ENCODE measurements at regions not wholly inside any gene's neighbourhood (a gene's known extent, or its start where the extent isn't known, plus 50 kb on each side); places are given as distances from the start of the nearest gene placed in this dataset.

DNA sequence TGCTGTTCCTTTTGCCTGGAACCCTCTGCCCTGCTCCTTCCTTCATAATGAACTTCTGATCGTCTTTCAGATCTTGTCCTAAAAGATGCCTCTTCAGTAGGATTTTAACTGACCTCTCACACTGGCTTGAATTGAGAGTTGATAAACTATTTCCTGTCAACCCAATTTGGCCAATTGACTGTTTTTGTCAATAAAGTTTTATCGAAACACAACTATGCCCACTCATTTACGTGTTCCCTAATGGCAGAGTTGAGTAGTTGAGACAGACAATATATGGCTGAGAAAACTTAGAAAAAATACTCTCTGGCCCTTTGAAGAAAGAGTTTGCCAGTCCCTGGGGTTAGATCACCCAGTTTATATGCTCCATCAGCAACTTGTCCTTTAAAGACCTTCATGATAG lies 171.7 kb upstream of the TBX3 start:
- 69% methylated on average over 3 of the region's 3 CpGs for whole genome bisulfite sequencing (ENCODE audit: low lambda C conversion rate)
- POLR2A ChIA-PET, result no interaction called here
- no peaks in the 10 kb centered on the region for H3K79me2 ChIP-seq (ENCODE audit: insufficient read depth)
- no peak overlapping the region for H3K4me3 ChIP-seq (ENCODE audit: low read depth in 2 of 2, low read length in 1 of 2)
- H3K36me3 ChIP-seq (replicated peaks in 1 of 2; ENCODE audit: control insufficient read depth in 1 of 2, insufficient read depth in 2 of 2, low read length in 1 of 2), result no peaks in the 10 kb centered on the region
- no peak overlapping the region for H3K9ac ChIP-seq
- no peak for DNase-seq
- no peaks in the 10 kb centered on the region for H3K4me1 ChIP-seq (ENCODE audit: control insufficient read depth in 1 of 2, insufficient read depth in 2 of 2, low read depth in 1 of 2, low read length in 1 of 2)
- no peak overlapping the region for H2AFZ ChIP-seq (ENCODE audit: low read depth)
- no peak overlapping the region for H3K27ac ChIP-seq (ENCODE audit: low read depth in 2 of 2, low read length in 1 of 2)
- CTCF ChIA-PET, result no interaction called here
- no peaks in the 10 kb centered on the region for H3K9me3 ChIP-seq
- no peak for TF ChIP-seq NFIC (IDR thresholded peaks at IDR 0.05; ENCODE audit: borderline replicate concordance)
- TF ChIP-seq, protein P1, sequence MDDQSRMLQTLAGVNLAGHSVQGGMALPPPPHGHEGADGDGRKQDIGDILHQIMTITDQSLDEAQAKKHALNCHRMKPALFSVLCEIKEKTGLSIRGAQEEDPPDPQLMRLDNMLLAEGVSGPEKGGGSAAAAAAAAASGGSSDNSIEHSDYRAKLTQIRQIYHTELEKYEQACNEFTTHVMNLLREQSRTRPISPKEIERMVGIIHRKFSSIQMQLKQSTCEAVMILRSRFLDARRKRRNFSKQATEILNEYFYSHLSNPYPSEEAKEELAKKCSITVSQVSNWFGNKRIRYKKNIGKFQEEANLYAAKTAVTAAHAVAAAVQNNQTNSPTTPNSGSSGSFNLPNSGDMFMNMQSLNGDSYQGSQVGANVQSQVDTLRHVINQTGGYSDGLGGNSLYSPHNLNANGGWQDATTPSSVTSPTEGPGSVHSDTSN (IDR thresholded peaks at IDR 0.05), result no peak
- TF ChIP-seq JUND (IDR thresholded peaks at IDR 0.05), result no peak
- no peak for TF ChIP-seq TAF1 (IDR thresholded peaks at IDR 0.05; ENCODE audit: borderline replicate concordance, low read depth, low read length)
- TF ChIP-seq RFX5 (IDR thresholded peaks at IDR 0.05; ENCODE audit: low read length), result no peak
- TF ChIP-seq SMC3 (IDR thresholded peaks at IDR 0.05; ENCODE audit: low read depth, low read length), result no peak
- TF ChIP-seq RAD21 (IDR thresholded peaks at IDR 0.05; ENCODE audit: low read length), result no peak
- TF ChIP-seq RXRA (IDR thresholded peaks at IDR 0.05; ENCODE audit: borderline replicate concordance, low read depth), result no peak
- TF ChIP-seq GATA2 (CRISPR knock-in tag; IDR thresholded peaks at IDR 0.05), result no peak
- no peak for TF ChIP-seq CTCF (IDR thresholded peaks at IDR 0.05)
- no peak for TF ChIP-seq USF2 (IDR thresholded peaks at IDR 0.05; ENCODE audit: borderline replicate concordance, low read depth, low read length)
- TF ChIP-seq FOXM1 (IDR thresholded peaks at IDR 0.05; ENCODE audit: low read depth), result no peak
- no peak for TF ChIP-seq FOXJ3 (CRISPR knock-in tag; IDR thresholded peaks at IDR 0.05)
- TF ChIP-seq, protein P2, sequence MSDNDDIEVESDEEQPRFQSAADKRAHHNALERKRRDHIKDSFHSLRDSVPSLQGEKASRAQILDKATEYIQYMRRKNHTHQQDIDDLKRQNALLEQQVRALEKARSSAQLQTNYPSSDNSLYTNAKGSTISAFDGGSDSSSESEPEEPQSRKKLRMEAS (IDR thresholded peaks at IDR 0.05; ENCODE audit: low read depth), result no peak
- no peak for TF ChIP-seq MEF2A (IDR thresholded peaks at IDR 0.05; ENCODE audit: borderline replicate concordance, low read depth)
- TF ChIP-seq GABPA (IDR thresholded peaks at IDR 0.05; ENCODE audit: low read depth), result no peak
- no peak for TF ChIP-seq FOSL2 (IDR thresholded peaks at IDR 0.05; ENCODE audit: borderline replicate concordance, low read depth)
- TF ChIP-seq YY1 (IDR thresholded peaks at IDR 0.05; ENCODE audit: low read depth), result no peak
- TF ChIP-seq TEAD4 (IDR thresholded peaks at IDR 0.05; ENCODE audit: borderline replicate concordance, insufficient read depth), result no peak
- no peak overlapping the region for H3K4me2 ChIP-seq
- no peaks in the 10 kb centered on the region for H3K9me2 ChIP-seq
- H4K20me1 ChIP-seq (ENCODE audit: insufficient read depth), result no peaks in the 10 kb centered on the region
- no peaks in the 10 kb centered on the region for H3K27me3 ChIP-seq (ENCODE audit: insufficient read depth)
- no peaks in the 10 kb centered on the region for H3F3A ChIP-seq (replicated peaks; ENCODE audit: insufficient read depth)

Data from SK-N-SH (cell line).